Inflammatory macrophage (primary cell): ENCODE measurements at regions not wholly inside any gene's neighbourhood (a gene's known extent, or its start where the extent isn't known, plus 50 kb on each side); places are given as distances from the start of the nearest gene placed in this dataset.

Experiments used
- DNase-seq, 2 donors: peaks; one replicate each; pipeline ENCODE4 v3.0.0-alpha.2; 2020 to 2022

GRCh38 chr6:126419901-126420300 is 80.0 kb downstream of the CENPW start:
- no peak for DNase-seq

DNA sequence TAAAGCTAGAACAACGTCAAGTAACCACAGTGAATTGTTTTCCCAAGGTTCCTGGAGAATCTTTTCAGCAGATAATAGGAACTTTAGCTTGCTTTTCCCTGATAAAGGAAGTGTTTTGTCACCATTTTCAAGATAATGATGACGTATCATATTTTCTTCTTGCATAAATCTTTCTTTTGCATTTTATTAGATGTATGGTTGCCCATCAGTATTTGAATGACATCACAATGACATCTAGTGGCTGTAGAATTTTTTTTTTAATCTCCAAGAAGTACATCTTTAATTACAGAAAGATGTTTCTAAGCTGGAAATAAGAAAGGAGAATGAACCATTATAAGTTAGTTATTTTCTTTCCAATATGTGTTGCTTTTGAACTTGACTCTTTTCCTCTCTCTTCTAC is 83.0 kb downstream of the CENPW start:
- DNase-seq, result no peak

GRCh38 chr6:126427713-126428112 is 87.8 kb downstream of the CENPW start:
- no peak for DNase-seq

- DNase-seq, result no peak
These were observed 90.0 kb downstream of the CENPW start for GRCh38 chr6:126429866-126430265.

DNA sequence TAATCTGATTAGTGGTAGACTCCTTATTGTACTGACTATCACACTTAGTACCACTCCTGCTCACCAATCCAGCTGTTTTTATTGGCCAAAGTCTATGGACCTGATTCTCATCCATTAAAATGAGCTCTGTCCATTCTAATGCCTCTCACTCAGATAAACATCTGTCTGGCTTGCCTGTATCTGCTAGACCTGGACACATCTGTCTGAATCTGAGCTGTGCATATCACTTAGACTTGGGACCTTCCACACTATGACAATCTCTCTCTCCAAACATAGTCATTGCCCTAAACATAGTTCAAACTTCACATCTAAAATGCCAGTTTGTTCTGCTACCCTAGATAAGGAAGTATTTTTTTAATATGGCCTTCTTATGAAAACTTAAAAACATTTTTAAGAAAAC is 92.6 kb downstream of the CENPW start:
- no peak for DNase-seq

- DNase-seq, result no peak
These were observed 94.0 kb downstream of the CENPW start for GRCh38 chr6:126433927-126434326.

DNA sequence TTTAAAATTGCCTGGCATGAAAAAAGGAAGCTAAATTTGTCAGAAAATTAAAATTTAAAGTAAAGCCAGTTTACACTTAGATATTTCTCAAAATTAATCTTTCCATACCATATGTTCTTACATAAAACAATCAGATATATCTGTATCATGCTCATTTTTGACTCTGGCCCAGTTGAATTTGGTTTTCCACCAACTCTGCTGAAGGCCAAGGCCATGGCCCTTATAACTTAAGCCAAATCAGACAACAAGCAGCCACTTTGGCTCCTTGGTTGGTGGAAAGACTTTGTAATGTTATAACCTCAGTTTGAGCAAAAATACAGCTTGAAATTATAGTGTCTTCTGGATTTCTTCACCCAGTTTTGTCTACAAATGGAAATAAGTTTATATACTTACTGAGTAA is 97.3 kb downstream of the CENPW start:
- no peak for DNase-seq

GRCh38 chr6:126439040-126439439 is 99.1 kb downstream of the CENPW start:
- no peak for DNase-seq

DNA sequence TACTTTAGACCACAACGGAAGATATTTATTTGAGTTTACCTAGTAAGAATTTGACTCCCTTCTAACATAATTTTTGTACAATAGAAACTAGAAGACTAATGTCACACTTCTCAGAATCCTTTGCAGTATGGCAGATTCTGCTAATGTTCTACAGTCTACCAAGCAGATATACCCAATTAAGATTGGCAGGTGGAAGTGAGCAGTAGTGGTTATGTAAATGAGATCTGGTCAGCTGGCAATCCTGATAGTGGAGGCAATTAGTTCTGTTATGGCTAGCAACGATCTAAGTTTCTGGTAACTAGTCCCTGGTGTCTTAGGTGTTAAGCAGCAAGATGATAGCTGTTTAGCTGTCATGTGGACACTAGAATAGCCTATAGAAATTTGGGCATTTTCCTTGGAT is 101.0 kb downstream of the CENPW start:
- DNase-seq, result no peak

- DNase-seq, result no peak
These were observed 104.9 kb downstream of the CENPW start for GRCh38 chr6:126444659-126445273.

GRCh38 chr6:126446248-126446647 is 106.3 kb downstream of the CENPW start:
- no peak for DNase-seq

DNA sequence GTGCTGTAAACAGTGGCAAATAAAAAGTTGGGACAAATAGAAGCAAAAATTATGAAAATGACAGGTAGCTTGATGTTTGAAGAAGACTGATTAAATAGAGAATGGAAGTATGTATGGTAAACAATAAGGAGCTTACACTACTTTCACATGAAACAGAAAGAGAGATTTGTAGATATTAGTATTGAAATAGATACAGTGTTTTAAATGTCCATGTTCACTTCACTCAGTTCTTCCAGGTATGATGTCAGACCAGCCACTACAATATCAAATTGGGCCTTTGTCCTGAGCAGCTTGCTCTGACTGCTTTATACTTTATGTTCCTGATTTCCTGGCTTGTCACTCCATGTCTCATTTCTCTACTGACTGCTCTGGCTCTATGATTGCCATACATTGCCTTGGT is 107.5 kb downstream of the CENPW start:
- no peak for DNase-seq

DNA sequence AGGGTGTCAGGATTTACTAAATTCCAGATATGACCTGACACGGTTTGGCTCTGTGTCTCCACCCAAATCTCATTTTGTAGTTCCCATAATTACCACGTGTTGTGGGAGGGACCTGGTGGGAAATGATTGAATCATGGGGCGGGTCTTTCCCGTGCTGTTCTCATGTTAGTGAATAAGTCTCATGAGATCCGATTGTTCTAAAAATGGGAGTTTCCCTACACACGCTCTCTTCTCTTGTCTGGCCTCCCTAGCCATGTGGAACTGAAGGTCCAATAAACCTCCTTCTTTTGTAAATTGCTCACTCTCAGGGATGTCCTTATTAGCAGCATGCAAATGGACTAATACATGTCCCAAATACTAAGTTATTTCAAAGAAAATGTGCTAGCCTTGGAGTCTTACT is 121.1 kb downstream of the CENPW start:
- no peak for DNase-seq

- no peak for DNase-seq
These were observed 124.3 kb downstream of the CENPW start for GRCh38 chr6:126464245-126464644.

DNA sequence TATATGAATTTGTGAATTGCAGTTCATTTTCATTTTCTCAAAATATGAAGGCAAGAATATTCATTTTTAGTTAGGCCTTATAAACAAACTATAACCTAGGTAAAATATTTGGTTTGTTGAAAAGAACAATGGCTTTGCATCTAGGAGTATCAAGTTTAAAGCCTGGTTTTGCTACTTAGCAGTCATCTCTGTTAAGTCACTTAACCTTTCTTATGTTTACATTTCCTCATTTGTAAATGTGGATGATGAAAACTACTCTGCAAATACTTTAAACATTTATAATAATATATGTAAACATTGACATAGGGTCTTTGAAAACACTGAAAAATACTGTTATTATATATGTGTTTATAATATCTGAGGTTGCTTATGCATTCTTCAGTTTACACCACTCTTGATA is 135.5 kb downstream of the CENPW start:
- DNase-seq, result no peak

DNA sequence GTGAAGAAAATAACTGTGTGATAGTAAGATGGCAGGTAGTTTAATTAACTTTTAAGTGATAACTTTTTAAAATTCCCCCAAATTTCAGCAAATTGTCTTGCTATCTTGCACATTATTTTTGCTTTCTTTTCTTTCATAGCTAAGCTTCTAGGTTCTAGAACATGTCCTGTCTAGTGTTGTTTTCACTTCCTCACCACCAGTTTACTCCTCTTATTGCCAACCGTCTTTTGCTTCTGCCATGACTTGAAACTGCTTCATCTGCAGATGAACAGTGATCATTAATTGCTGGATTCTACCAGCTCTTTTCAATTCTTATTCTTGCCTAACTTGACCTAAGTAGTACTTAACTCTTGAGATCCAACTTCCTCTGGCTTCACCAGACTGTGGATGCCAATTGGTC is 137.8 kb downstream of the CENPW start:
- no peak for DNase-seq

- DNase-seq, result no peak
These were observed 140.4 kb downstream of the CENPW start for GRCh38 chr6:126480268-126480667.

GRCh38 chr6:126481319-126481718 is 141.4 kb downstream of the CENPW start:
- DNase-seq, result no peak

DNA sequence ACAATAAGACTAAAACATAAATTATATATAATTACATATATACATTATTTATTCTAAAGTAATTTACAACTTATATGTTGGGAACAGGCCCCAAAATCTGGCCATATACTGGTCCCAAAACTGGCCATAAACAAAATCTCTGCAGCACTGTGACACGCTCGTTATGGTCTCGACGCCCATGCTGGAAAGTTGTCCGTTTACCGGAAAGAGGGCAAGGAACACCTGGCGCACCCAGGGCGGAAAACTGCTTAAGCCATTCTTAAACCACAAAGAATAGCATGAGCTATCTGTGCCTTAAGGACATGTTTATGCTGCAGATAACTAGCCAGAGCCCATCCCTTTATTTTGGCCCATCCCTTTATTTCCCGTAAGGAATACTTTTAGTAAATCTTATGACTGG is 164.9 kb downstream of the CENPW start:
- no peak for DNase-seq

- no peak for DNase-seq
These were observed 173.3 kb downstream of the CENPW start for GRCh38 chr6:126513198-126513597.

DNA sequence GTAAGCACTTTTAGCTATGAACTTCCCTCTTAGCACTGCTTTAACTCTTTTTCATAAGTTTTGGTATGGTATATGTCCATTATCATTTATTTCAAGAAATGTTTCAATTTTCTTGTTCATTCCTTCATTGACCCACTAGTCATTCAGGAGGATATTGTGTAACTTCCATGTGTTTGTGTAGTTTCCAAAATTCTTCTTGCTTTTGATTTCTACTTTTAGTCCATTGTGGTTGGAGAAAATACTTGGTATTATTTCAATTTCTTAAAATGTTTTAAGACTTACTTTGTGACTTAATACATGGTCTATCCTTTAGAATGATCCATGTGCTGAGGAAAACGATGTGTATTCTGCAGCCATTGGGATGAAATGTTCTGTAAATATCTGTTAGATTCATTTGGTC is 176.5 kb downstream of the CENPW start:
- DNase-seq, result no peak

DNA sequence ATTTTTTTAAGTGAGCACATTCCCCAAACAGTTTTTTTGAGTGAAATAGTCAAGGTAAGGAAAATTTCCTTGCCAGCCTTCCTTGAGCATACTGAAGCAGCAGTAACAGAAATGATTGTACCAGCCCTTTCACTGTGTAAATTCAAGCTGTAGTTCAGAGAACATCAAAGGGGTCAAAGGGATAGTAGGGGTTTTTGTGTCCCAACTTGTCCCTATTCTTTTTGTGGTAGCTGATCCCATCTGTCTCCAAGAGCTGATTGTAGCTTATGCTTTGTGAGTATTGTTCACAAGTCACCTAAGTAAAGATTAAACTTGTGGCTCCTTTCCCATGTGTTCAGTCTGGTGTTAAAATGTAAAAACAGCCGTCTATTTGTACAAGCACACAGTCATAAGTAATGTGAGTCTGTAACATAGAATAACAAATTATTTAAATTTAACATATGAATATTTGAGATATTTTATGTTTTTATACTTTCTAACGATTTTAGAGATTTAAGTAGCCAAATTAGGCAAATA is 185.0 kb downstream of the CENPW start:
- no peak for DNase-seq

- DNase-seq, result no peak
These were observed 186.6 kb downstream of the CENPW start for GRCh38 chr6:126526547-126526946.

- no peak for DNase-seq
These were observed 187.2 kb downstream of the CENPW start for GRCh38 chr6:126526996-126527606.
